Immature natural killer cell (primary cell): ENCODE measurements at regions not wholly inside any gene's neighbourhood (a gene's known extent, or its start where the extent isn't known, plus 50 kb on each side); places are given as distances from the start of the nearest gene placed in this dataset.
A peak's percentile ranks its signal among the peaks of the same experiment; 100 is the strongest.

ENCODE experiments used
- DNase-seq, 3 donors: peaks; one replicate each; pipeline ENCODE4 v3.0.0; 2022; ENCODE audit warnings: mixed read lengths in 1 of 3
- H3K27ac Mint-ChIP-seq, 6 donors: one replicate each; pipeline ENCODE4 v1.8.0; 2020; ENCODE audit warnings: mixed read lengths in 6 of 6, mild to moderate bottlenecking in 5 of 6, inconsistent platforms in 4 of 6, moderate library complexity in 3 of 6
- H3K27me3 Mint-ChIP-seq, 3 donors: one replicate each; pipeline ENCODE4 v1.8.0; 2020 to 2021; ENCODE audit warnings: low read depth in 3 of 3, mild to moderate bottlenecking in 3 of 3, mixed read lengths in 3 of 3, moderate library complexity in 3 of 3, inconsistent platforms in 1 of 3
- H3K36me3 Mint-ChIP-seq, 3 donors: one replicate each; pipeline ENCODE4 v1.8.0; 2020; ENCODE audit warnings: mixed read lengths in 3 of 3, inconsistent platforms in 2 of 3, mild to moderate bottlenecking in 2 of 3
- H3K4me1 Mint-ChIP-seq, 2 donors: one replicate each; pipeline ENCODE4 v1.8.0; 2020; ENCODE audit warnings: inconsistent platforms in 2 of 2, mild to moderate bottlenecking in 2 of 2, mixed read lengths in 2 of 2, moderate library complexity in 1 of 2
- H3K4me3 Mint-ChIP-seq, 5 donors: one replicate each; pipeline ENCODE4 v1.8.0; 2020; ENCODE audit warnings: mild to moderate bottlenecking in 5 of 5, mixed read lengths in 5 of 5, inconsistent platforms in 3 of 5, moderate library complexity in 3 of 5
- H3K9me3 Mint-ChIP-seq, 6 donors: one replicate each; pipeline ENCODE4 v1.8.0; 2020; ENCODE audit warnings: mild to moderate bottlenecking in 6 of 6, mixed read lengths in 6 of 6, inconsistent platforms in 4 of 6, moderate library complexity in 3 of 6

- peak overlapping the region; percentile 72 to 95 (median 90) for H3K27ac Mint-ChIP-seq
Observed at GRCh38 chr11:23688835-23689234, 808.0 kb upstream of the LUZP2 start.

GRCh38 chr11:23696688-23697415 lies 800.0 kb upstream of the LUZP2 start:
- Mint-ChIP-seq H3K9me3 (peaks cover 0 to 6% (median 0%) of the 10 kb centered on the region in 6 donors), H3K4me1 (peaks cover 18 to 37% of the 10 kb centered on the region in 2 donors), H3K27me3 (no peaks in the 10 kb centered on the region), H3K36me3 (peaks cover 0 to 30% (median 6%) of the 10 kb centered on the region in 3 donors), H3K4me3 (peak overlapping the region in 3 of 5 donors; percentile 22 to 35 (median 33)), H3K27ac (peak overlapping the region in 4 of 6 donors; percentile 55 to 66 (median 60))
- peak in 1 of 3 donors; percentile 9 for DNase-seq

More at GRCh38 chr11:23688835-23689234, 808.0 kb upstream of the LUZP2 start:
- H3K4me3 Mint-ChIP-seq = peak overlapping the region; percentile 80 to 90 (median 86)
- peaks cover 57 to 83% of the 10 kb centered on the region in 2 donors for H3K4me1 Mint-ChIP-seq
- H3K27me3 Mint-ChIP-seq = peaks cover 0 to 2% (median 0%) of the 10 kb centered on the region in 3 donors
- H3K9me3 Mint-ChIP-seq = peaks cover 0 to 4% (median 0%) of the 10 kb centered on the region in 6 donors
- DNase-seq = peak; percentile 35 to 44 (median 44)
- peaks cover 0 to 30% (median 6%) of the 10 kb centered on the region in 3 donors for H3K36me3 Mint-ChIP-seq

DNA sequence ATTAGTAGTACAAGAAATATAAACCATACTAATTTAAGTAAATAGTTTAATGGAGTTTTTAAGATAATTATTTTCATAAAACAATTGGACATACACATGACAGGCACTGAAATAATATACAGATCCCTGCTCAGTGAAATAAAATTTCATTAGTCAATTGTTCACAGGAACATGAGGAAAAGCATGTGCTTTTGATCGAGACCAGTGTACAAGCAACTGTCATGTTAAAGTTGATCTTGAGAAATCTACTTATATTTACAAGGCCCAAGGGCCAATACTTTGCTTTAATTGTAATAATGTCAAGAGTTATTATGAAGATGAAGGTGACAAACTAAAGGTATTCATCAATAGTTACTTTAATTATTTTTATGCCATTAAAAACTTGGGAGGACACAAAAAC lies 792.7 kb upstream of the LUZP2 start:
- DNase-seq = no peak
- H3K36me3 Mint-ChIP-seq = peaks cover 0 to 4% (median 3%) of the 10 kb centered on the region in 3 donors
- H3K4me3 Mint-ChIP-seq = no peak overlapping the region
- H3K27ac Mint-ChIP-seq = no peak overlapping the region
- H3K4me1 Mint-ChIP-seq = no peaks in the 10 kb centered on the region
- peaks cover 0 to 4% (median 0%) of the 10 kb centered on the region in 6 donors for H3K9me3 Mint-ChIP-seq
- peaks cover 0 to 3% (median 0%) of the 10 kb centered on the region in 3 donors for H3K27me3 Mint-ChIP-seq

- no peak overlapping the region for H3K27ac Mint-ChIP-seq
- peaks cover 3 to 6% of the 10 kb centered on the region in 2 donors for H3K4me1 Mint-ChIP-seq
- H3K4me3 Mint-ChIP-seq = no peak overlapping the region
- H3K36me3 Mint-ChIP-seq = peaks cover 0 to 13% (median 11%) of the 10 kb centered on the region in 3 donors
- peaks cover 1 to 23% (median 6%) of the 10 kb centered on the region in 6 donors for H3K9me3 Mint-ChIP-seq
- DNase-seq = no peak
- peaks cover 0 to 1% (median 0%) of the 10 kb centered on the region in 3 donors for H3K27me3 Mint-ChIP-seq
Observed at GRCh38 chr11:23711981-23712380, 784.9 kb upstream of the LUZP2 start.

GRCh38 chr11:23719016-23719415 lies 777.8 kb upstream of the LUZP2 start:
- peaks cover 0 to 19% (median 4%) of the 10 kb centered on the region in 3 donors for H3K36me3 Mint-ChIP-seq
- peaks cover 0 to 13% (median under 1%) of the 10 kb centered on the region in 6 donors for H3K9me3 Mint-ChIP-seq
- H3K27ac Mint-ChIP-seq = peak overlapping the region in 1 of 6 donors; percentile 20
- DNase-seq = no peak
- no peak overlapping the region for H3K4me3 Mint-ChIP-seq
- peaks cover 0 to 3% (median 2%) of the 10 kb centered on the region in 3 donors for H3K27me3 Mint-ChIP-seq
- H3K4me1 Mint-ChIP-seq = peaks cover 0 to 3% of the 10 kb centered on the region in 2 donors

GRCh38 chr11:23723861-23724260 lies 773.0 kb upstream of the LUZP2 start:
- H3K4me3 Mint-ChIP-seq = no peak overlapping the region
- peaks cover 0 to 4% (median 0%) of the 10 kb centered on the region in 6 donors for H3K9me3 Mint-ChIP-seq
- peak overlapping the region in 1 of 6 donors; percentile 19 for H3K27ac Mint-ChIP-seq
- H3K4me1 Mint-ChIP-seq = peaks cover 9 to 15% of the 10 kb centered on the region in 2 donors
- no peak for DNase-seq
- H3K36me3 Mint-ChIP-seq = peaks cover 0 to 14% (median 4%) of the 10 kb centered on the region in 3 donors
- H3K27me3 Mint-ChIP-seq = peaks cover 0 to 3% (median 2%) of the 10 kb centered on the region in 3 donors

GRCh38 chr11:23725752-23726151 lies 771.1 kb upstream of the LUZP2 start:
- Mint-ChIP-seq H3K36me3 (peaks cover 0 to 9% (median 0%) of the 10 kb centered on the region in 3 donors), H3K4me3 (no peak overlapping the region), H3K27me3 (peaks cover 0 to 2% (median 2%) of the 10 kb centered on the region in 3 donors), H3K27ac (no peak overlapping the region), H3K4me1 (peaks cover 5 to 15% of the 10 kb centered on the region in 2 donors), H3K9me3 (no peaks in the 10 kb centered on the region)
- DNase-seq = no peak

DNA sequence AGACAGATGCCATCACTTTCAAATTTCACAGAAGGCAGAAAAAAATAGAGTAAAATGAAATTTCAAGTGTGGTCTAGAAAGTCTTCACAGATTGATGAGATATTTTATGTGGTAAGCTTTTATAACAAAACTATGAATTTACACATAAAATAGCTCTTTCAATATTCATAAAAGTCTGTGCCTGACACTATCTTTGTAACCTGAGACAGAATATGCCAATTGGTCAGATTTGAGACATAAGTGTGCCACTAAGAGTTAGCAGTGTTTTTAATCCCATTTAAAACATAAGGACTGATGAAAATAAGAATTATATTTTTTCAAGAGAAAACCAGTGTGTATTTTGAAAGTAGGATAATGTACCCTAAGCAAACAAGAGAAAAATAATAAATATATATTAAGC lies 769.5 kb upstream of the LUZP2 start:
- DNase-seq = no peak
- Mint-ChIP-seq H3K9me3 (no peaks in the 10 kb centered on the region), H3K4me1 (peaks cover 5 to 15% of the 10 kb centered on the region in 2 donors)

GRCh38 chr11:23727794-23728193 lies 769.1 kb upstream of the LUZP2 start:
- Mint-ChIP-seq H3K27ac (no peak overlapping the region), H3K36me3 (peaks cover 0 to 9% (median 0%) of the 10 kb centered on the region in 3 donors), H3K27me3 (peaks cover 0 to 2% (median 0%) of the 10 kb centered on the region in 3 donors), H3K9me3 (no peaks in the 10 kb centered on the region), H3K4me3 (no peak overlapping the region), H3K4me1 (peaks cover 5 to 15% of the 10 kb centered on the region in 2 donors)
- no peak for DNase-seq

More for the DNA sequence above, 769.5 kb upstream of the LUZP2 start:
- H3K36me3 Mint-ChIP-seq = peaks cover 0 to 9% (median 0%) of the 10 kb centered on the region in 3 donors
- H3K4me3 Mint-ChIP-seq = no peak overlapping the region
- no peak overlapping the region for H3K27ac Mint-ChIP-seq
- peaks cover 0 to 2% (median 0%) of the 10 kb centered on the region in 3 donors for H3K27me3 Mint-ChIP-seq

- H3K9me3 Mint-ChIP-seq = peaks cover 0 to 2% (median 0%) of the 10 kb centered on the region in 6 donors
- H3K36me3 Mint-ChIP-seq = peaks cover 0 to 12% (median 0%) of the 10 kb centered on the region in 3 donors
- peaks cover 0 to 2% (median 0%) of the 10 kb centered on the region in 3 donors for H3K27me3 Mint-ChIP-seq
- DNase-seq = no peak
- no peak overlapping the region for H3K4me3 Mint-ChIP-seq
- no peak overlapping the region for H3K27ac Mint-ChIP-seq
- H3K4me1 Mint-ChIP-seq = peaks cover 5 to 15% of the 10 kb centered on the region in 2 donors
Observed at GRCh38 chr11:23729088-23729487, 767.8 kb upstream of the LUZP2 start.

- H3K4me3 Mint-ChIP-seq = no peak overlapping the region
- peaks cover 0 to 15% (median 0%) of the 10 kb centered on the region in 3 donors for H3K36me3 Mint-ChIP-seq
- peaks cover 0 to 2% (median 0%) of the 10 kb centered on the region in 3 donors for H3K27me3 Mint-ChIP-seq
- DNase-seq = no peak
- peaks cover 5 to 15% of the 10 kb centered on the region in 2 donors for H3K4me1 Mint-ChIP-seq
- H3K27ac Mint-ChIP-seq = no peak overlapping the region
- peaks cover 0 to 4% (median under 1%) of the 10 kb centered on the region in 6 donors for H3K9me3 Mint-ChIP-seq
Observed at GRCh38 chr11:23730307-23730998, 766.4 kb upstream of the LUZP2 start.

- peaks cover 2 to 10% of the 10 kb centered on the region in 2 donors for H3K4me1 Mint-ChIP-seq
- H3K9me3 Mint-ChIP-seq = peaks cover 0 to 4% (median under 1%) of the 10 kb centered on the region in 6 donors
- no peak overlapping the region for H3K4me3 Mint-ChIP-seq
- H3K36me3 Mint-ChIP-seq = peaks cover 0 to 13% (median 0%) of the 10 kb centered on the region in 3 donors
- no peak for DNase-seq
- peaks cover 0 to 5% (median under 1%) of the 10 kb centered on the region in 3 donors for H3K27me3 Mint-ChIP-seq
- no peak overlapping the region for H3K27ac Mint-ChIP-seq
Observed at GRCh38 chr11:23732026-23732425, 764.8 kb upstream of the LUZP2 start.

- Mint-ChIP-seq H3K4me3 (no peak overlapping the region), H3K27ac (no peak overlapping the region), H3K36me3 (peaks cover 0 to 6% (median 0%) of the 10 kb centered on the region in 3 donors), H3K27me3 (peaks cover 0 to 1% (median 0%) of the 10 kb centered on the region in 3 donors), H3K4me1 (no peaks in the 10 kb centered on the region), H3K9me3 (no peaks in the 10 kb centered on the region)
- no peak for DNase-seq
Observed at GRCh38 chr11:23746896-23747295, 750.0 kb upstream of the LUZP2 start.
